ENCODE measurements at regions not wholly inside any gene's neighbourhood (a gene's known extent, or its start where the extent isn't known, plus 50 kb on each side); places are given as distances from the start of the nearest gene placed in this dataset.

- Histone ChIP-seq H3K27me3 (ENCODE audit: insufficient read depth, low read length) (no peaks in the 10 kb centered on the region), H3K27ac (ENCODE audit: low read depth, low read length) (no peak overlapping the region), H3K4me3 (ENCODE audit: low read length in 2 of 2) (no peak overlapping the region), H3K9me3 (ENCODE audit: control insufficient read depth in 1 of 2, low read length in 2 of 2) (no peaks in the 10 kb centered on the region), H3K36me3 (ENCODE audit: insufficient read depth, low read length) (no peaks in the 10 kb centered on the region), H3K4me1 (ENCODE audit: insufficient read depth, low read length) (no peaks in the 10 kb centered on the region)
- CTCF ChIA-PET (ENCODE audit: partially characterized antibody) = interaction anchor here (0.8 to 2.2 kb wide), 3 partner anchors 8 to 41 kb away, joined by 3 to 22 read pairs (median 4); no protein-coding TSS in a partner anchor
- POLR2A ChIA-PET (ENCODE audit: partially characterized antibody) = no interaction called here
- intact Hi-C loops (cut with micrococcal nuclease) = no loop called here
- Mint-ChIP-seq H3K4me3 (no peak overlapping the region), H3K27me3 (peaks cover 0 to 4% of the 10 kb centered on the region in 2 donors), H3K4me1 (peaks cover 0 to 8% (median 4%) of the 10 kb centered on the region in 4 donors), H3K9me3 (peaks cover 0 to 2% (median 0%) of the 10 kb centered on the region in 8 donors), H3K27ac (no peak overlapping the region), H3K36me3 (no peaks in the 10 kb centered on the region)
- no peak for DNase-seq
Measured at GRCh38 chr11:112596324-112596723, 335.7 kb upstream of the PLET1 start.

GRCh38 chr11:112597286-112597790 lies 336.7 kb upstream of the PLET1 start:
- Histone ChIP-seq H3K36me3 (ENCODE audit: insufficient read depth, low read length) (no peaks in the 10 kb centered on the region), H3K27ac (ENCODE audit: low read depth, low read length) (no peak overlapping the region), H3K4me3 (ENCODE audit: low read length in 2 of 2) (no peak overlapping the region), H3K4me1 (ENCODE audit: insufficient read depth, low read length) (no peaks in the 10 kb centered on the region), H3K27me3 (ENCODE audit: insufficient read depth, low read length) (no peaks in the 10 kb centered on the region), H3K9me3 (ENCODE audit: control insufficient read depth in 1 of 2, low read length in 2 of 2) (no peaks in the 10 kb centered on the region)
- Mint-ChIP-seq H3K4me3 (no peak overlapping the region), H3K27ac (no peak overlapping the region), H3K27me3 (peaks cover 0 to 4% of the 10 kb centered on the region in 2 donors), H3K36me3 (no peaks in the 10 kb centered on the region), H3K4me1 (peaks cover 0 to 8% (median 4%) of the 10 kb centered on the region in 4 donors), H3K9me3 (peaks cover 0 to 2% (median 0%) of the 10 kb centered on the region in 8 donors)
- intact Hi-C loops (cut with micrococcal nuclease) = no loop called here
- ChIA-PET POLR2A (ENCODE audit: partially characterized antibody) (no interaction called here), CTCF (ENCODE audit: partially characterized antibody) (interaction anchor here (1.0 to 2.2 kb wide), 2 partner anchors 9 to 42 kb away, joined by 4 to 22 read pairs; no protein-coding TSS in a partner anchor)
- DNase-seq = no peak

GRCh38 chr11:112599265-112599664 lies 338.6 kb upstream of the PLET1 start:
- Mint-ChIP-seq H3K27ac (no peak overlapping the region), H3K36me3 (no peaks in the 10 kb centered on the region), H3K9me3 (peaks cover 0 to 2% (median 0%) of the 10 kb centered on the region in 8 donors), H3K27me3 (peaks cover 2 to 6% of the 10 kb centered on the region in 2 donors), H3K4me1 (peaks cover 0 to 8% (median 4%) of the 10 kb centered on the region in 4 donors), H3K4me3 (no peak overlapping the region)
- no peaks in the 10 kb centered on the region for H3K27me3 ChIP-seq (ENCODE audit: insufficient read depth, low read length)
- no peak overlapping the region for H3K27ac ChIP-seq (ENCODE audit: low read depth, low read length)
- POLR2A ChIA-PET (ENCODE audit: partially characterized antibody) = no interaction called here
- H3K4me3 ChIP-seq (ENCODE audit: low read length in 2 of 2) = no peak overlapping the region
- no peaks in the 10 kb centered on the region for H3K4me1 ChIP-seq (ENCODE audit: insufficient read depth, low read length)
- CTCF ChIA-PET (ENCODE audit: partially characterized antibody) = interaction anchor here (1.6 kb wide), 1 partner anchor 11 kb away, joined by 10 read pairs; no protein-coding TSS in a partner anchor
- H3K36me3 ChIP-seq (ENCODE audit: insufficient read depth, low read length) = no peaks in the 10 kb centered on the region
- DNase-seq = no peak
- H3K9me3 ChIP-seq (ENCODE audit: control insufficient read depth in 1 of 2, low read length in 2 of 2) = no peaks in the 10 kb centered on the region
- intact Hi-C loops (cut with micrococcal nuclease) = no loop called here

- no peaks in the 10 kb centered on the region for H3K36me3 Mint-ChIP-seq
- no peaks in the 10 kb centered on the region for H3K27me3 ChIP-seq (ENCODE audit: insufficient read depth, low read length)
- peaks cover 0 to 2% (median 0%) of the 10 kb centered on the region in 8 donors for H3K9me3 Mint-ChIP-seq
- H3K27ac ChIP-seq (ENCODE audit: low read depth, low read length) = no peak overlapping the region
- H3K27me3 Mint-ChIP-seq = peaks cover 6 to 9% of the 10 kb centered on the region in 2 donors
- no peak overlapping the region for H3K4me3 Mint-ChIP-seq
- H3K27ac Mint-ChIP-seq = no peak overlapping the region
- no peaks in the 10 kb centered on the region for H3K36me3 ChIP-seq (ENCODE audit: insufficient read depth, low read length)
- intact Hi-C loops (cut with micrococcal nuclease) = no loop called here
- no peak overlapping the region for H3K4me3 ChIP-seq (ENCODE audit: low read length in 2 of 2)
- no peaks in the 10 kb centered on the region for H3K9me3 ChIP-seq (ENCODE audit: control insufficient read depth in 1 of 2, low read length in 2 of 2)
- H3K4me1 Mint-ChIP-seq = peaks cover 0 to 8% (median 4%) of the 10 kb centered on the region in 4 donors
- ChIA-PET CTCF (ENCODE audit: partially characterized antibody) (interaction anchor here (1.6 kb wide), 1 partner anchor 12 kb away, joined by 10 read pairs; no protein-coding TSS in a partner anchor), POLR2A (ENCODE audit: partially characterized antibody) (no interaction called here)
- DNase-seq = no peak
- no peaks in the 10 kb centered on the region for H3K4me1 ChIP-seq (ENCODE audit: insufficient read depth, low read length)
Measured at GRCh38 chr11:112599856-112600533, 339.3 kb upstream of the PLET1 start.

GRCh38 chr11:112605093-112605666 lies 344.5 kb upstream of the PLET1 start:
- Mint-ChIP-seq H3K27ac (no peak overlapping the region), H3K4me1 (no peaks in the 10 kb centered on the region), H3K4me3 (no peak overlapping the region), H3K36me3 (no peaks in the 10 kb centered on the region), H3K27me3 (peaks cover 17 to 21% of the 10 kb centered on the region in 2 donors), H3K9me3 (peaks cover 0 to 2% (median 0%) of the 10 kb centered on the region in 8 donors)
- H3K4me1 ChIP-seq (ENCODE audit: insufficient read depth, low read length) = no peaks in the 10 kb centered on the region
- no peaks in the 10 kb centered on the region for H3K36me3 ChIP-seq (ENCODE audit: insufficient read depth, low read length)
- intact Hi-C loops (cut with micrococcal nuclease) = no loop called here
- no peak for DNase-seq
- no peak overlapping the region for H3K27ac ChIP-seq (ENCODE audit: low read depth, low read length)
- H3K27me3 ChIP-seq (ENCODE audit: insufficient read depth, low read length) = no peaks in the 10 kb centered on the region
- no peaks in the 10 kb centered on the region for H3K9me3 ChIP-seq (ENCODE audit: control insufficient read depth in 1 of 2, low read length in 2 of 2)
- H3K4me3 ChIP-seq (ENCODE audit: low read length in 2 of 2) = no peak overlapping the region
- ChIA-PET CTCF (ENCODE audit: partially characterized antibody) (no interaction called here), POLR2A (ENCODE audit: partially characterized antibody) (no interaction called here)

GRCh38 chr11:112606656-112607055 lies 346.0 kb upstream of the PLET1 start:
- Histone ChIP-seq H3K4me1 (ENCODE audit: insufficient read depth, low read length) (no peaks in the 10 kb centered on the region), H3K27me3 (ENCODE audit: insufficient read depth, low read length) (no peaks in the 10 kb centered on the region), H3K36me3 (ENCODE audit: insufficient read depth, low read length) (no peaks in the 10 kb centered on the region), H3K27ac (ENCODE audit: low read depth, low read length) (no peak overlapping the region), H3K4me3 (ENCODE audit: low read length in 2 of 2) (no peak overlapping the region), H3K9me3 (ENCODE audit: control insufficient read depth in 1 of 2, low read length in 2 of 2) (no peaks in the 10 kb centered on the region)
- H3K27ac Mint-ChIP-seq = no peak overlapping the region
- no peak for DNase-seq
- ChIA-PET CTCF (ENCODE audit: partially characterized antibody) (interaction anchor here (1.3 kb wide), 1 partner anchor 19 kb away, joined by 3 read pairs; no protein-coding TSS in a partner anchor), POLR2A (ENCODE audit: partially characterized antibody) (no interaction called here)
- intact Hi-C loops (cut with micrococcal nuclease) = no loop called here
- no peak overlapping the region for H3K4me3 Mint-ChIP-seq
- no peaks in the 10 kb centered on the region for H3K36me3 Mint-ChIP-seq
- no peaks in the 10 kb centered on the region for H3K9me3 Mint-ChIP-seq
- H3K27me3 Mint-ChIP-seq = peaks cover 17 to 25% of the 10 kb centered on the region in 2 donors
- no peaks in the 10 kb centered on the region for H3K4me1 Mint-ChIP-seq

GRCh38 chr11:112608509-112608908 lies 347.8 kb upstream of the PLET1 start:
- Mint-ChIP-seq H3K27ac (no peak overlapping the region), H3K4me3 (no peak overlapping the region), H3K27me3 (peaks cover 15 to 25% of the 10 kb centered on the region in 2 donors), H3K4me1 (no peaks in the 10 kb centered on the region), H3K9me3 (no peaks in the 10 kb centered on the region), H3K36me3 (no peaks in the 10 kb centered on the region)
- H3K9me3 ChIP-seq (ENCODE audit: control insufficient read depth in 1 of 2, low read length in 2 of 2) = no peaks in the 10 kb centered on the region
- no peak for DNase-seq
- ChIA-PET POLR2A (ENCODE audit: partially characterized antibody) (no interaction called here), CTCF (ENCODE audit: partially characterized antibody) (no interaction called here)
- no peaks in the 10 kb centered on the region for H3K36me3 ChIP-seq (ENCODE audit: insufficient read depth, low read length)
- H3K27ac ChIP-seq (ENCODE audit: low read depth, low read length) = no peak overlapping the region
- H3K4me1 ChIP-seq (ENCODE audit: insufficient read depth, low read length) = no peaks in the 10 kb centered on the region
- intact Hi-C loops (cut with micrococcal nuclease) = no loop called here
- H3K4me3 ChIP-seq (ENCODE audit: low read length in 2 of 2) = no peak overlapping the region
- no peaks in the 10 kb centered on the region for H3K27me3 ChIP-seq (ENCODE audit: insufficient read depth, low read length)
